ENCODE measurements at regions not wholly inside any gene's neighbourhood (a gene's known extent, or its start where the extent isn't known, plus 50 kb on each side); places are given as distances from the start of the nearest gene placed in this dataset.

- intact Hi-C loops (cut with DNase I) = no loop called here
- Histone ChIP-seq H3K4me3 (no peak overlapping the region), H3K36me3 (no peaks in the 10 kb centered on the region), H3K27ac (no peak overlapping the region), H3K4me1 (no peaks in the 10 kb centered on the region), H3K27me3 (no peaks in the 10 kb centered on the region), H3K9me3 (no peaks in the 10 kb centered on the region)
- 54 to 55% methylated on average over 6 of the region's 6 CpGs for WGBS, 2 donors
- DNase-seq = no peak
- TF ChIP-seq CTCF (IDR thresholded peaks at IDR 0.05) = no peak
- no peak for ATAC-seq
- no peak for FAIRE-seq
Observed at GRCh38 chr11:45549257-45549656, 116.2 kb downstream of the CHST1 start.

DNA sequence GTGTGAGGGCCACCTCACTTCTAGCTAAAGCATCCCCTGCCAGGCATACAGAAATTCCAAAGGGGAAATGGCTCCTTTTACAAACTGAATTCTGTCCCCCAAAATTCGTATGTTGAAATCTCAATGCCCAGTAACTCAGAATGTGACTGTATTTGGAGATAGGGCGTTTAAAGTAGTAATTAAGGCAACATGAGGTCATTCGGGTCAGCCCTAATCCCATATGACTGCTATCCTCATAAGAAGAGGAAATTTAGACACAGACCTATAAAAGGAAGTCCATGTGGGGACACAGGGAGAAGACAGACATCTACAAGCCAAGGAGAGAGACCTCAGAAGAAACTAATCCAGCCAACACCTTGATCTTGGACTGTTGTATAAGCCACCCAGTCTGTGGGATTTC, 119.1 kb downstream of the CHST1 start:
- ATAC-seq (no peak), FAIRE-seq (no peak), DNase-seq (no peak)
- Histone ChIP-seq H3K4me1 (no peaks in the 10 kb centered on the region), H3K4me3 (no peak overlapping the region), H3K27me3 (peaks cover 0 to 9% (median 0%) of the 10 kb centered on the region in 4 donors), H3K27ac (no peak overlapping the region), H3K36me3 (no peaks in the 10 kb centered on the region), H3K9me3 (no peaks in the 10 kb centered on the region)
- intact Hi-C loops (cut with DNase I) = no loop called here
- TF ChIP-seq CTCF (IDR thresholded peaks at IDR 0.05) = no peak
- 35 to 49% methylated on average over 3 of the region's 3 CpGs for WGBS, 2 donors

DNA sequence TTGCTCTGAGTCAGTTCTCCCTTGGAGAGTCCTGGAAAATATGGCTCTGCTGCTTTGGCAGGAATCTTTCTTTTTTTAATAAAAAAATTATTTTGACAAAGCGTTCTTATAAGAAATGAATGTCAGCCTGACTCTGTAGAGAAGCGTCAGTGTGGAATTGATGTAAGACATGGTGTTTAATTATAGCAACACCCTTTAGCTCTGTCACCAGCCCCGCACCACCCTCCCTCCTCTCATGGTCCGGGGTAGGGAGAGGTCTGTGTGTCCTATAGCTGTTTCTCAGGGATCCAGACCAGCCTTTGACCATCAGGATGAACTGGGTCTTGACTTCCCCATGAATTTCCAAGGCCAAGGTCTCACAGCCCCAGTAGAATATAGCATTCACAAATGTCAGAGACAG, 120.6 kb downstream of the CHST1 start:
- DNase-seq = no peak
- no peak for FAIRE-seq
- Histone ChIP-seq H3K9me3 (no peaks in the 10 kb centered on the region), H3K27me3 (peaks cover 0 to 9% (median 0%) of the 10 kb centered on the region in 4 donors), H3K4me3 (no peak overlapping the region), H3K4me1 (no peaks in the 10 kb centered on the region), H3K36me3 (no peaks in the 10 kb centered on the region), H3K27ac (no peak overlapping the region)
- WGBS, 2 donors = 57 to 66% methylated on average over 4 of the region's 4 CpGs
- intact Hi-C loops (cut with DNase I) = no loop called here
- TF ChIP-seq CTCF (IDR thresholded peaks at IDR 0.05) = no peak
- ATAC-seq = no peak

- Histone ChIP-seq H3K9me3 (no peaks in the 10 kb centered on the region), H3K27me3 (peaks cover 0 to 9% (median 0%) of the 10 kb centered on the region in 4 donors), H3K36me3 (no peaks in the 10 kb centered on the region), H3K27ac (no peak overlapping the region), H3K4me3 (no peak overlapping the region), H3K4me1 (no peaks in the 10 kb centered on the region)
- intact Hi-C loops (cut with DNase I) = no loop called here
- WGBS, 2 donors = 20 to 42% methylated on average over 5 of the region's 5 CpGs
- DNase-seq (no peak), ATAC-seq (no peak), FAIRE-seq (no peak)
- TF ChIP-seq CTCF (IDR thresholded peaks at IDR 0.05) = no peak
Observed at GRCh38 chr11:45543808-45544422, 121.5 kb downstream of the CHST1 start.

DNA sequence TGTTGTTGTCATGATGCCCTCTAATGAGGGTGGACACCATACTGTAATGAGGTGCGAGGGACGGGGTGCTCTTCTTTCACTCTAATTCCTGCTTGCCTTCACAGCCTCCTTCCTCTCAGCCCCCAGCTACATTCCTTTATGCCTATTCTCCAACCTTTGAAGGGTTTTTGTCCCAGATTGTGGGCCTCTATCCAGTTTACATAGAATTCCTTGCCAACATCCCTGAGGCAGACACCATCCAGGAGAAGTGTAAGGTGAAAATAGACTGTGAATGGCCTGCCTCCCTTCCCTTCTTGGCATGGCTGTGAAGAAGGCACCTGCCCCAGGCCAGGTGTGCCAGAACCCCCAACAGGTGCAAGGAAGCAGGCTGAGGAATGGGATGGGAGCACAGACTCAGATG, 122.3 kb downstream of the CHST1 start:
- no peak for TF ChIP-seq CTCF (IDR thresholded peaks at IDR 0.05)
- no peak for DNase-seq
- intact Hi-C loops (cut with DNase I) = no loop called here
- no peak for FAIRE-seq
- no peak for ATAC-seq
- Histone ChIP-seq H3K4me3 (no peak overlapping the region), H3K27me3 (peaks cover 0 to 9% (median 0%) of the 10 kb centered on the region in 4 donors), H3K27ac (no peak overlapping the region), H3K36me3 (no peaks in the 10 kb centered on the region), H3K4me1 (no peaks in the 10 kb centered on the region), H3K9me3 (no peaks in the 10 kb centered on the region)
- 81 to 83% methylated on average over 2 of the region's 2 CpGs for WGBS, 2 donors
